ENCODE measurements at regions not wholly inside any gene's neighbourhood (a gene's known extent, or its start where the extent isn't known, plus 50 kb on each side); places are given as distances from the start of the nearest gene placed in this dataset.

- peaks cover 0 to 3% (median 2%) of the 10 kb centered on the region in 3 donors for H3K27me3 Mint-ChIP-seq (ENCODE audit: low read depth in 3 of 3)
- H3K9ac ChIP-seq (ENCODE audit: insufficient read depth, low read length, poor library complexity, severe bottlenecking) = no peak overlapping the region
- H3K4me3 Mint-ChIP-seq = no peak overlapping the region
- H3K79me2 ChIP-seq (ENCODE audit: insufficient read depth, low read length) = no peaks in the 10 kb centered on the region
- peak overlapping the region in 1 of 7 donors; percentile 67 for H3K27ac Mint-ChIP-seq
- H3K36me3 ChIP-seq (replicated peaks in 1 of 2; ENCODE audit: control insufficient read depth in 1 of 2, insufficient read depth in 2 of 2, low read length in 2 of 2) = no peaks in the 10 kb centered on the region
- intact Hi-C loops (cut with micrococcal nuclease) = no loop called here
- no peaks in the 10 kb centered on the region for H4K20me1 ChIP-seq (ENCODE audit: insufficient read depth, low read length)
- no peak overlapping the region for H2AFZ ChIP-seq (ENCODE audit: insufficient read depth, low read depth, low read length, poor library complexity, severe bottlenecking)
- H3K4me1 ChIP-seq (ENCODE audit: control insufficient read depth in 1 of 2, insufficient read depth in 2 of 2, low read length in 2 of 2) = no peaks in the 10 kb centered on the region
- no peaks in the 10 kb centered on the region for H3K27me3 ChIP-seq (ENCODE audit: control insufficient read depth in 2 of 2, insufficient read depth in 2 of 2, low read length in 2 of 2)
- no peak for DNase-seq
- peaks cover 0 to 1% (median 0%) of the 10 kb centered on the region in 7 donors for H3K9me3 Mint-ChIP-seq
- H3K27ac ChIP-seq (ENCODE audit: low read depth in 1 of 2, low read length in 2 of 2) = no peak overlapping the region
- no peak overlapping the region for H3K4me3 ChIP-seq (replicated peaks in 1 of 3; ENCODE audit: low read depth in 2 of 3, low read length in 3 of 3)
- no peak overlapping the region for H3K4me2 ChIP-seq (replicated peaks; ENCODE audit: extremely low read depth, low read length, poor library complexity, severe bottlenecking)
- TF ChIP-seq CTCF (IDR thresholded peaks at IDR 0.05) = no peak
- no peaks in the 10 kb centered on the region for H3K36me3 Mint-ChIP-seq
- H3K4me1 Mint-ChIP-seq = no peaks in the 10 kb centered on the region
- WGBS (ENCODE audit: insufficient coverage) = 93% methylated on average over 4 of the region's 5 CpGs
- H3K9me3 ChIP-seq (replicated peaks in 1 of 2; ENCODE audit: control insufficient read depth in 1 of 2, insufficient read depth in 1 of 2, low read length in 2 of 2) = no peaks in the 10 kb centered on the region
Observed at GRCh38 chr1:178580876-178581275, 68.0 kb downstream of the TEX35 start.

GRCh38 chr1:178581351-178582303 is 68.7 kb downstream of the TEX35 start:
- Histone ChIP-seq H2AFZ (ENCODE audit: insufficient read depth, low read depth, low read length, poor library complexity, severe bottlenecking) (no peak overlapping the region), H3K4me3 (replicated peaks in 1 of 3; ENCODE audit: low read depth in 2 of 3, low read length in 3 of 3) (no peak overlapping the region), H3K79me2 (ENCODE audit: insufficient read depth, low read length) (no peaks in the 10 kb centered on the region), H3K9me3 (replicated peaks in 1 of 2; ENCODE audit: control insufficient read depth in 1 of 2, insufficient read depth in 1 of 2, low read length in 2 of 2) (no peaks in the 10 kb centered on the region), H3K9ac (ENCODE audit: insufficient read depth, low read length, poor library complexity, severe bottlenecking) (no peak overlapping the region), H3K36me3 (replicated peaks in 1 of 2; ENCODE audit: control insufficient read depth in 1 of 2, insufficient read depth in 2 of 2, low read length in 2 of 2) (no peaks in the 10 kb centered on the region), H3K4me1 (ENCODE audit: control insufficient read depth in 1 of 2, insufficient read depth in 2 of 2, low read length in 2 of 2) (no peaks in the 10 kb centered on the region), H3K4me2 (replicated peaks; ENCODE audit: extremely low read depth, low read length, poor library complexity, severe bottlenecking) (no peak overlapping the region), H4K20me1 (ENCODE audit: insufficient read depth, low read length) (no peaks in the 10 kb centered on the region), H3K27me3 (ENCODE audit: control insufficient read depth in 2 of 2, insufficient read depth in 2 of 2, low read length in 2 of 2) (no peaks in the 10 kb centered on the region), H3K27ac (ENCODE audit: low read depth in 1 of 2, low read length in 2 of 2) (no peak overlapping the region)
- no peak for DNase-seq
- 74% methylated on average over 5 of the region's 12 CpGs for WGBS (ENCODE audit: insufficient coverage)
- peaks cover 0 to 1% (median 0%) of the 10 kb centered on the region in 7 donors for H3K9me3 Mint-ChIP-seq
- no peaks in the 10 kb centered on the region for H3K4me1 Mint-ChIP-seq
- intact Hi-C loops (cut with micrococcal nuclease) = no loop called here
- peaks cover 0 to 3% (median 2%) of the 10 kb centered on the region in 3 donors for H3K27me3 Mint-ChIP-seq (ENCODE audit: low read depth in 3 of 3)
- no peak overlapping the region for H3K4me3 Mint-ChIP-seq
- TF ChIP-seq CTCF (IDR thresholded peaks at IDR 0.05) = no peak
- H3K27ac Mint-ChIP-seq = peak overlapping the region in 1 of 7 donors; percentile 58
- no peaks in the 10 kb centered on the region for H3K36me3 Mint-ChIP-seq
